ENCODE measurements at regions not wholly inside any gene's neighbourhood (a gene's known extent, or its start where the extent isn't known, plus 50 kb on each side); places are given as distances from the start of the nearest gene placed in this dataset.

DNA sequence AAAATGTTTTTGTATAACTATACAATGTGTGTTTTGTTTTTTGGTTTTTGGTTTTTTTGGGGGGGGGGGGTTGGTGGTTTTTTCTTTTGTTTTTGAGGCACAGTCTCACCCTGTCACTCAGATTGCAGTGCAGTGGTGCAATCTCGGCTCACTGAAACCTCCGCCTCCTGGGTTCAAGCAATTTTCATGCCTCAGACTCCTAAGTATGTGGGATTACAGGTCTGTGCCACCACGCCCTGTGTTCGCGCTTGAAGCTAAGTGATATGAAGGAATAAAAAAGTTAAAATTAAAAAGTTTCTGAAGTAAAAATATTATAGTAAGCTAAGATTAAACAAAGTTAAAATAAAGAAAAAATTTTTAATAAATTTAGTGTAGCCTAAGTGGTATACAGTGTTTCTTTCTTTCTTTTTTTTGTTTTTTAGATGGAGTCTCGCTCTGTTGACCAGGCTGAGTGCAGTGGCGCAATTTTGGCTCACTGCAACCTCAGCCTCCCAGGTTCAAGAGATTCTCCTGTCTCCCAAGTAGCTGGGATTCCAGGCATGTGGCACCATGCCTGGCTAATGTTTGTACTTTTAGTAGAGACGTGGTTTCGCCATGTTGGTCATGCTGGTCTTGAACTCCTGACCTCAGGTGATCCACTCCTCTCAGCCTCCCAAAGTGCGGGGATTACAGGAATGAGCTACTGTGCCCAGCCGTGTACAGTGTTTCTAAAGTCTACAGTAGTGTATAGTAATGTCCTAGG is 53.9 kb upstream of the TEX55 start:
- H3K9me3 Mint-ChIP-seq = no peaks in the 10 kb centered on the region
- no peak overlapping the region for H3K4me3 Mint-ChIP-seq
- no peaks in the 10 kb centered on the region for H3K36me3 Mint-ChIP-seq
- no peaks in the 10 kb centered on the region for H3K27me3 Mint-ChIP-seq
- H3K27ac Mint-ChIP-seq = no peak overlapping the region
- H3K4me1 Mint-ChIP-seq = peaks cover 0 to 2% (median 0%) of the 10 kb centered on the region in 3 donors

DNA sequence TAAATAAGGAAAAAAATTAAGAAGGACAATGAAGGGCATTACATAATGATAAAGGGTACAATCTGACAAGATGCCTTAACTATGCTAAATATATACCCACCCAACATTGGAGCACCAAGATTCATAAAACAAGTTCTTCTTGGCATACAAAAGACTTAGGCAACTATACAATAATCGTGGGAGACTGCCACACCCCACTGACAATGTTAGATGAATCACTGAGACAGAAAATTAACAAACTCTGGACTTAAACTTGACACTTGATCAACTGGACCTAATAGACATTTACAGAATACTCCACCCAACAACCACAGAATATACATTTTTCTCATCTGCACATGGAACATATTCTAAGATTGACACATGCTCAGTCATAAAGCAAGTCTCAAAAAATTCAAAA is 53.2 kb upstream of the IGSF11 start:
- Mint-ChIP-seq H3K27ac (no peak overlapping the region), H3K27me3 (peaks cover 5% of the 10 kb centered on the region), H3K4me3 (no peak overlapping the region), H3K36me3 (peaks cover 2% of the 10 kb centered on the region), H3K9me3 (peaks cover 0 to 4% (median 0%) of the 10 kb centered on the region in 3 donors), H3K4me1 (peaks cover 0 to 2% (median 0%) of the 10 kb centered on the region in 3 donors)

DNA sequence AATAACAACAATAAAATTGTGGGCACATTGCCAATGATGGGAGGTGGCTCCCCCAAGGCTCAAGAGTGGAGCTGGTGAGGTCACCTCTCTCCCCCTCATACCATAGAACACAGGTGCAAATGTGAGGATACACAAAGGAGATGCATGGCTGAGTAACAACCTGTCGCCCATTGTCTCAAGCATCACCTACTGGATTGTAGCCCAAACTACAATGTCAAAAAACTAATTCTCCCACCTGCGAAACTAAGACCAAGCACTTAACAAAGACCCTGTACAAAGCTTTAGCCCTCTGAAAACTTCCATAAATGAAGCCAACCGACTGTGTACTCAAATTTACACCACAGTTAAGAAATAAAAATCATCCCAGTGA is 50.4 kb upstream of the IGSF11 start:
- Mint-ChIP-seq H3K27ac (no peak overlapping the region), H3K4me3 (no peak overlapping the region), H3K9me3 (peaks cover 0 to 4% (median 0%) of the 10 kb centered on the region in 3 donors), H3K27me3 (peaks cover 5% of the 10 kb centered on the region), H3K36me3 (peaks cover 2% of the 10 kb centered on the region), H3K4me1 (peaks cover 0 to 2% (median 0%) of the 10 kb centered on the region in 3 donors)

DNA sequence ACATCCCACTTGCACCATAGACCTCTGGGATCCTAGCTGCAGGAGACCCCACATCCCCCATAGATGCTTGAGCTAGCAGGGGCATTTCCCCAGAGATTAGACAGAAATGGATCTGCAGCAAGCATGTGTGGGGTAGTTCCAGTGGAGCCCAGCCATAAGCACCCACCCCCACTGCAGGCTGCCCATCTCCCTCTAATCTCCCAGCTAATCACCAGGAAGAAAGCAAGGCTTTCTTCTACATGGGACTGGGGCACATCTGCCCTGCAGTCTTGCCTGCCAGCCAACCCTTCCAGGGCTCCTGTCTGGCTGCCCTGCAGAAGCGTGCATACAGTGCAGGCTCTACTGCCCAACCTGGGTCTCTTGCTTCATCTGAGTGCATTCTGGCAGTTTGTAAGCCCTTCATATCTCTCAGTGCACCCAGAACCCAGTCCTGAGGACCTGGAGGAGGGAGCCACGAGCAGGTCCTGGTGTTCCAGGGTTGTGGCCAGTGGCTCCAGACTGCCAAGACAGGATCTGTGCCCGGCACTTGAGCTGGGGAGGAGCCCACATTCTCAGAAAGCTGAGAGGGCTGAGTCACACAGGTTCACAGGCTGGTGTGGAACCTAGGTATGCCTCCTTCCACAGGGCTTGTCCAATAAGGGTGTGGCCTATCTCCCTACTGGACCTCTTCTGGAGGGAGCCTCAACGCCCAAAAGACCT is 49.9 kb upstream of the IGSF11 start:
- H3K36me3 Mint-ChIP-seq = peaks cover 2% of the 10 kb centered on the region
- no peak overlapping the region for H3K27ac Mint-ChIP-seq
- H3K9me3 Mint-ChIP-seq = peaks cover 0 to 4% (median 0%) of the 10 kb centered on the region in 3 donors
- peaks cover 0 to 2% (median 0%) of the 10 kb centered on the region in 3 donors for H3K4me1 Mint-ChIP-seq
- H3K27me3 Mint-ChIP-seq = peaks cover 5% of the 10 kb centered on the region
- peak overlapping the region in 1 of 4 donors; percentile 9 for H3K4me3 Mint-ChIP-seq
